ENCODE measurements at regions not wholly inside any gene's neighbourhood (a gene's known extent, or its start where the extent isn't known, plus 50 kb on each side); places are given as distances from the start of the nearest gene placed in this dataset.

GRCh38 chr2:224210286-224211180, 171.4 kb upstream of the SERPINE2 start:
- TF ChIP-seq CTCF (IDR thresholded peaks at IDR 0.05; ENCODE audit: insufficient read depth, low read depth, low read length) = no peak
- TF ChIP-seq EZH2 (IDR thresholded peaks at IDR 0.05; ENCODE audit: insufficient read depth, low read length) = no peak
- H3K4me2 ChIP-seq (ENCODE audit: low read length) = no peak overlapping the region
- FAIRE-seq (no peak), DNase-seq (ENCODE audit: low read depth) (no peak)
- H3K9me3 ChIP-seq (ENCODE audit: insufficient read depth, low read depth, low read length) = no peaks in the 10 kb centered on the region
- Mint-ChIP-seq H3K27me3 (ENCODE audit: low read depth, unreplicated experiment) (peaks cover 2% of the 10 kb centered on the region), H3K4me3 (ENCODE audit: unreplicated experiment) (no peak overlapping the region), H3K4me1 (ENCODE audit: low read depth, unreplicated experiment) (peaks cover 22% of the 10 kb centered on the region), H3K9me3 (ENCODE audit: unreplicated experiment) (no peaks in the 10 kb centered on the region), H3K36me3 (ENCODE audit: low read depth, unreplicated experiment) (no peaks in the 10 kb centered on the region), H3K27ac (ENCODE audit: unreplicated experiment) (peak overlapping the region; percentile 77)
- no peaks in the 10 kb centered on the region for H3K27me3 ChIP-seq (ENCODE audit: insufficient read depth, low read length)
- no peak overlapping the region for H3K9ac ChIP-seq (ENCODE audit: low read length)
- H3K36me3 ChIP-seq (ENCODE audit: insufficient read depth, low read length) = no peaks in the 10 kb centered on the region
- no peaks in the 10 kb centered on the region for H3K4me1 ChIP-seq (ENCODE audit: insufficient read depth, low read length)
- no peaks in the 10 kb centered on the region for H4K20me1 ChIP-seq (ENCODE audit: insufficient read depth, low read length)
- H2AFZ ChIP-seq (ENCODE audit: low read depth, low read length) = no peak overlapping the region
- no peak overlapping the region for H3K4me3 ChIP-seq (ENCODE audit: insufficient read depth, low read depth, low read length)
- H3K79me2 ChIP-seq (ENCODE audit: insufficient read depth, low read length) = no peaks in the 10 kb centered on the region
- H3K27ac ChIP-seq (ENCODE audit: low read depth, low read length) = no peak overlapping the region

- no peaks in the 10 kb centered on the region for H3K36me3 ChIP-seq (ENCODE audit: insufficient read depth, low read length)
- no peak overlapping the region for H3K9ac ChIP-seq (ENCODE audit: low read length)
- H3K9me3 ChIP-seq (ENCODE audit: insufficient read depth, low read depth, low read length) = no peaks in the 10 kb centered on the region
- no peaks in the 10 kb centered on the region for H3K36me3 Mint-ChIP-seq (ENCODE audit: low read depth, unreplicated experiment)
- FAIRE-seq (no peak), DNase-seq (ENCODE audit: low read depth) (no peak)
- peaks cover 22% of the 10 kb centered on the region for H3K4me1 Mint-ChIP-seq (ENCODE audit: low read depth, unreplicated experiment)
- H4K20me1 ChIP-seq (ENCODE audit: insufficient read depth, low read length) = no peaks in the 10 kb centered on the region
- H3K4me3 ChIP-seq (ENCODE audit: insufficient read depth, low read depth, low read length) = no peak overlapping the region
- peak overlapping the region; percentile 77 for H3K27ac Mint-ChIP-seq (ENCODE audit: unreplicated experiment)
- no peaks in the 10 kb centered on the region for H3K9me3 Mint-ChIP-seq (ENCODE audit: unreplicated experiment)
- H3K27me3 ChIP-seq (ENCODE audit: insufficient read depth, low read length) = no peaks in the 10 kb centered on the region
- no peaks in the 10 kb centered on the region for H3K4me1 ChIP-seq (ENCODE audit: insufficient read depth, low read length)
- H3K27me3 Mint-ChIP-seq (ENCODE audit: low read depth, unreplicated experiment) = peaks cover 2% of the 10 kb centered on the region
- no peak overlapping the region for H3K27ac ChIP-seq (ENCODE audit: low read depth, low read length)
- no peak overlapping the region for H3K4me2 ChIP-seq (ENCODE audit: low read length)
- no peaks in the 10 kb centered on the region for H3K79me2 ChIP-seq (ENCODE audit: insufficient read depth, low read length)
- TF ChIP-seq CTCF (IDR thresholded peaks at IDR 0.05; ENCODE audit: insufficient read depth, low read depth, low read length) = no peak
- no peak for TF ChIP-seq EZH2 (IDR thresholded peaks at IDR 0.05; ENCODE audit: insufficient read depth, low read length)
- H2AFZ ChIP-seq (ENCODE audit: low read depth, low read length) = no peak overlapping the region
- no peak overlapping the region for H3K4me3 Mint-ChIP-seq (ENCODE audit: unreplicated experiment)
Measured at GRCh38 chr2:224209555-224210285, 170.6 kb upstream of the SERPINE2 start.

Data from astrocyte (in vitro differentiated cells and primary cell).